H1 (cell line): ENCODE measurements at regions not wholly inside any gene's neighbourhood (a gene's known extent, or its start where the extent isn't known, plus 50 kb on each side); places are given as distances from the start of the nearest gene placed in this dataset.

Experiments
- CTCF ChIA-PET: fragments of 300-600 bp; sonication (Branson Sonifier 250); formaldehyde crosslinking; loops from one replicate; lab custom pipeline; 2021; ENCODE audit not compliant: partially characterized antibody; lab: Charles Lee
- POLR2A ChIA-PET: fragments of 300-600 bp; sonication (Branson Sonifier 250); formaldehyde crosslinking; loops from one replicate; lab custom pipeline; 2021; ENCODE audit warnings: inconsistent platforms; ENCODE audit not compliant: partially characterized antibody; lab: Charles Lee
- DNase-seq, 2 experiments: peaks; one replicate each; pipeline versions ENCODE4 v3.0.0 to v3.0.0-alpha.2; 2010 to 2022; ENCODE audit warnings: low spot score in 2 of 2, low read depth in 1 of 2, mixed read lengths in 1 of 2
- FAIRE-seq: peaks from 2 replicates; lab custom pipeline; 2011; peaks lifted over from hg19 to GRCh38; lab: Jason Lieb, UNC
- H2AFZ ChIP-seq: 2 replicates; pipeline ENCODE4 v1.8.1; 2012; ENCODE audit warnings: low read length, inconsistent platforms
- H2AK5ac ChIP-seq: 2 replicates; pipeline ENCODE4 v1.6.1; 2013; ENCODE audit warnings: low read depth, low read length
- H2BK120ac ChIP-seq: replicated peaks from 2 replicates; pipeline ENCODE3; 2013; ENCODE audit warnings: low read depth, low read length, inconsistent platforms
- H2BK12ac ChIP-seq: 2 replicates; pipeline ENCODE4 v1.6.1; 2013; ENCODE audit warnings: low read depth, low read length
- H2BK15ac ChIP-seq: 2 replicates; pipeline ENCODE4 v1.6.1; 2013; ENCODE audit warnings: low read length
- H2BK20ac ChIP-seq: 2 replicates; pipeline ENCODE4 v1.6.1; 2013; ENCODE audit warnings: low read length
- H2BK5ac ChIP-seq: 2 replicates; pipeline ENCODE4 v1.6.1; 2013; ENCODE audit warnings: low read depth, low read length
- H3K14ac ChIP-seq: 2 replicates; pipeline ENCODE4 v1.6.1; 2013; ENCODE audit warnings: inconsistent platforms; ENCODE audit not compliant: insufficient read length
- H3K18ac ChIP-seq: 2 replicates; pipeline ENCODE4 v1.6.1; 2013; ENCODE audit warnings: low read length; ENCODE audit errors: extremely low read depth
- H3K23ac ChIP-seq: 2 replicates; pipeline ENCODE4 v1.6.1; 2013; ENCODE audit warnings: inconsistent platforms; ENCODE audit not compliant: insufficient read length
- H3K23me2 ChIP-seq: 2 replicates; pipeline ENCODE4 v1.6.1; 2013; ENCODE audit warnings: low read depth, low read length
- H3K27ac ChIP-seq: 2 replicates; pipeline ENCODE4 v1.6.1; 2011; ENCODE audit warnings: low read depth, low read length, inconsistent platforms
- H3K27me3 ChIP-seq, 4 experiments: replicated peaks in 1 of 4; 1 replicate in 1 of 4; 2 replicates in 3 of 4; pipeline versions ENCODE4 v1.6.1 to v1.8.1; 2011 to 2013; ENCODE audit warnings: low read length in 3 of 4, mild to moderate bottlenecking in 3 of 4, inconsistent platforms in 2 of 4, mixed read lengths in 2 of 4, moderate library complexity in 1 of 4; ENCODE audit not compliant: control insufficient read depth in 3 of 4, insufficient read depth in 3 of 4; ENCODE audit errors: extremely low read depth in 1 of 4
- H3K36me3 ChIP-seq, 4 experiments: 2 replicates each; pipeline versions ENCODE4 v1.6.1 to v1.8.1; 2011 to 2013; ENCODE audit warnings: mild to moderate bottlenecking in 4 of 4, low read length in 3 of 4, moderate library complexity in 2 of 4, control low read depth in 1 of 4, inconsistent platforms in 1 of 4; ENCODE audit not compliant: insufficient read depth in 4 of 4, control insufficient read depth in 2 of 4
- H3K4ac ChIP-seq: replicated peaks from 2 replicates; pipeline ENCODE3; 2013; ENCODE audit warnings: low read length, low read depth, mixed read lengths, inconsistent platforms; ENCODE audit not compliant: insufficient read length
- H3K4me1 ChIP-seq, 4 experiments: replicated peaks in 1 of 4; 1 replicate in 1 of 4; 2 replicates in 3 of 4; pipeline versions ENCODE4 v1.6.1 to v1.8.1; 2011 to 2013; ENCODE audit warnings: low read length in 3 of 4, inconsistent platforms in 2 of 4, mixed read lengths in 1 of 4; ENCODE audit not compliant: insufficient read depth in 4 of 4, control insufficient read depth in 3 of 4
- H3K4me2 ChIP-seq, 2 experiments: 2 replicates each; pipeline versions ENCODE4 v1.6.1 to v1.8.1; 2011 to 2013; ENCODE audit warnings: low read depth in 2 of 2, low read length in 2 of 2, control low read depth in 1 of 2, inconsistent platforms in 1 of 2, mild to moderate bottlenecking in 1 of 2; ENCODE audit not compliant: insufficient read depth in 1 of 2
- H3K4me3 ChIP-seq, 4 experiments: fragments of 200-600, 300-600 bp in 1 of 4; sonication (generic), shearing (Covaris generic), sonication (Bioruptor Twin) in 1 of 4; 2 replicates each; pipeline versions ENCODE4 v1.5.1 to v1.8.1; 2011 to 2016; ENCODE audit warnings: low read length in 4 of 4, low read depth in 3 of 4, control low read depth in 2 of 4, inconsistent platforms in 2 of 4, mild to moderate bottlenecking in 2 of 4, mixed read lengths in 1 of 4, moderate library complexity in 1 of 4; ENCODE audit not compliant: insufficient read depth in 2 of 4; ENCODE audit errors: extremely low read depth in 1 of 4
- H3K56ac ChIP-seq: replicated peaks from 2 replicates; pipeline ENCODE3; 2013; ENCODE audit warnings: low read depth, mild to moderate bottlenecking, mixed read lengths, low read length, inconsistent platforms; ENCODE audit not compliant: insufficient read length
- H3K79me1 ChIP-seq: 2 replicates; pipeline ENCODE4 v1.6.1; 2013; ENCODE audit warnings: low read depth, low read length, control low read depth
- H3K79me2 ChIP-seq, 2 experiments: 2 replicates each; pipeline versions ENCODE4 v1.6.1 to v1.8.1; 2012 to 2013; ENCODE audit warnings: low read length in 2 of 2, mild to moderate bottlenecking in 2 of 2, inconsistent platforms in 1 of 2; ENCODE audit not compliant: insufficient read depth in 2 of 2, control insufficient read depth in 1 of 2
- H3K9ac ChIP-seq, 4 experiments: replicated peaks in 1 of 4; 1 replicate in 1 of 4; 2 replicates in 3 of 4; pipeline versions ENCODE4 v1.6.1 to v1.8.1; 2011 to 2013; ENCODE audit warnings: low read depth in 3 of 4, low read length in 3 of 4, control low read depth in 2 of 4, mild to moderate bottlenecking in 2 of 4, moderate library complexity in 2 of 4, inconsistent platforms in 1 of 4; ENCODE audit errors: extremely low read depth in 1 of 4
- H3K9me3 ChIP-seq, 2 experiments: 2 replicates each; pipeline versions ENCODE4 v1.6.1 to v1.8.1; 2012 to 2013; ENCODE audit warnings: mild to moderate bottlenecking in 2 of 2, moderate library complexity in 2 of 2, control low read depth in 1 of 2, inconsistent platforms in 1 of 2, low read depth in 1 of 2, low read length in 1 of 2, mixed read lengths in 1 of 2; ENCODE audit not compliant: insufficient read depth in 2 of 2
- H4K20me1 ChIP-seq, 2 experiments: replicated peaks in 1 of 2; 2 replicates each; pipeline versions ENCODE3 to v1.8.1; 2011 to 2013; ENCODE audit warnings: inconsistent platforms in 2 of 2, low read length in 2 of 2, mild to moderate bottlenecking in 1 of 2; ENCODE audit not compliant: insufficient read depth in 2 of 2, control insufficient read depth in 1 of 2
- H4K5ac ChIP-seq: 2 replicates; pipeline ENCODE4 v1.6.1; 2013; ENCODE audit warnings: low read length, low read depth, mixed read lengths, inconsistent platforms; ENCODE audit not compliant: insufficient read length
- H4K8ac ChIP-seq: 2 replicates; pipeline ENCODE4 v1.8.0; 2013; ENCODE audit warnings: mild to moderate bottlenecking, moderate library complexity, low read length, inconsistent platforms; ENCODE audit not compliant: insufficient read depth; ENCODE audit errors: extremely low read depth
- H4K91ac ChIP-seq: replicated peaks from 2 replicates; pipeline ENCODE3; 2013; ENCODE audit warnings: low read length, mixed read lengths, inconsistent platforms; ENCODE audit not compliant: insufficient read length
- ASH2L ChIP-seq: fragments of 200-600, 300-600 bp; sonication (generic); IDR thresholded peaks from one replicate; pipeline ENCODE4 v1.7.1; 2017; ENCODE audit warnings: low read length
- ATF3 ChIP-seq: IDR thresholded peaks from 2 replicates; pipeline ENCODE4 v1.6.1; 2011; ENCODE audit warnings: low read depth, mild to moderate bottlenecking, low read length; ENCODE audit not compliant: insufficient read depth
- BACH1 ChIP-seq: IDR thresholded peaks from 2 replicates; pipeline ENCODE4 v1.6.1; 2012; ENCODE audit warnings: low read length, improper control_type of control experiment
- BCL11A ChIP-seq, 2 experiments: IDR thresholded peaks; one replicate each; pipeline ENCODE4 v1.6.1; 2011; ENCODE audit warnings: low read depth in 2 of 2, low read length in 2 of 2, mild to moderate bottlenecking in 2 of 2
- FOSL1 ChIP-seq: IDR thresholded peaks from 2 replicates; pipeline ENCODE4 v1.6.1; 2011; ENCODE audit warnings: mild to moderate bottlenecking, low read depth, low read length, moderate library complexity; ENCODE audit not compliant: insufficient read depth
- POLR2A ChIP-seq, 2 experiments: IDR thresholded peaks; 1 replicate in 1 of 2; 2 replicates in 1 of 2; pipeline ENCODE4 v1.6.1; 2011; ENCODE audit warnings: low read depth in 2 of 2, low read length in 2 of 2, mild to moderate bottlenecking in 2 of 2; ENCODE audit errors: control extremely low read depth in 1 of 2
- POU5F1 ChIP-seq: IDR thresholded peaks from 2 replicates; pipeline ENCODE4 v1.6.1; 2011; ENCODE audit warnings: low read depth, mild to moderate bottlenecking, low read length, moderate library complexity
- RBBP5 ChIP-seq: IDR thresholded peaks from 2 replicates; pipeline ENCODE4 v1.7.1; 2012; ENCODE audit warnings: low read depth, mild to moderate bottlenecking, inconsistent platforms, low read length, moderate library complexity, borderline replicate concordance
- RXRA ChIP-seq: IDR thresholded peaks from 2 replicates; pipeline ENCODE4 v1.6.1; 2011; ENCODE audit warnings: low read depth, mild to moderate bottlenecking, low read length, moderate library complexity; ENCODE audit not compliant: insufficient read depth
- SP2 ChIP-seq: IDR thresholded peaks from 2 replicates; pipeline ENCODE4 v1.6.1; 2012; ENCODE audit warnings: mild to moderate bottlenecking, low read length, inconsistent platforms
- TBP ChIP-seq: IDR thresholded peaks from 2 replicates; pipeline ENCODE4 v1.6.1; 2011; ENCODE audit warnings: low read depth, low read length, improper control_type of control experiment
- ZNF274 ChIP-seq: IDR thresholded peaks from 2 replicates; pipeline ENCODE4 v1.7.0; 2012; ENCODE audit warnings: low read length, borderline replicate concordance; ENCODE audit errors: extremely low read depth
- WGBS, 2 experiments: shearing (Covaris generic) in 1 of 2; methylation state at CpG; one replicate each; pipeline versions ENCODE4 v1.1.6 to v1.1.7; 2013 to 2015; ENCODE audit warnings: low lambda C conversion rate in 2 of 2, mixed read lengths in 2 of 2, inconsistent platforms in 1 of 2, low coverage in 1 of 2, missing lambda C conversion rate in 1 of 2; ENCODE audit not compliant: insufficient replicate concordance in 2 of 2, insufficient coverage in 1 of 2, insufficient read length in 1 of 2; ENCODE audit errors: extremely low coverage in 1 of 2, missing lambda C conversion rate in 1 of 2; 5-methylcytosine and 5-hydroxymethylcytosine counted together
- TF ChIP-seq, protein P1 (sequence below): IDR thresholded peaks from 2 replicates; pipeline ENCODE4 v1.6.1; 2012; ENCODE audit warnings: low read length, inconsistent platforms

- Histone ChIP-seq H3K79me1 (no peaks in the 10 kb centered on the region), H2BK12ac (0 out of 2 replicates have a peak overlapping the region, but pooled peaks have one; percentile 68), H3K23me2 (no peaks in the 10 kb centered on the region), H4K91ac (no peak overlapping the region), H4K20me1 (no peaks in the 10 kb centered on the region), H3K36me3 (no peaks in the 10 kb centered on the region), H3K4me3 (no peak overlapping the region), H3K18ac (no peak overlapping the region; the same call in 1 of the 2 replicates), H3K9me3 (peaks cover 0 to 7% of the 10 kb centered on the region in 2 experiments; a peak in 1 of 4 replicates), H4K8ac (no peak overlapping the region), H3K4me2 (0 out of 4 replicates have a peak overlapping the region, but pooled peaks of 1 of the 2 experiments have one; percentile 21), H2BK20ac (no peak overlapping the region), H3K4ac (no peak overlapping the region), H2AK5ac (peak overlapping the region; percentile 33; the same call in 1 of the 2 replicates), H2AFZ (no peak overlapping the region), H3K56ac (no peak overlapping the region), H3K27me3 (no peaks in the 10 kb centered on the region), H3K79me2 (no peaks in the 10 kb centered on the region), H3K4me1 (peaks cover 0 to 4% (median 2%) of the 10 kb centered on the region in 4 experiments; a peak in 1 of 7 replicates), H3K27ac (no peak overlapping the region), H2BK120ac (no peak overlapping the region), H2BK5ac (no peak overlapping the region; the same call in 1 of the 2 replicates), H3K14ac (no peak overlapping the region), H3K23ac (no peak overlapping the region), H4K5ac (no peak overlapping the region), H3K9ac (no peak overlapping the region), H2BK15ac (no peak overlapping the region)
- DNase-seq (no peak), FAIRE-seq (no peak)
- 98% methylated on average over 2 of the region's 2 CpGs; no CpG with 5 or more reads in 1 of the 2 experiments for WGBS, 2 experiments
- ChIA-PET CTCF (no interaction called here), POLR2A (no interaction called here)
- no peak for TF ChIP-seq BCL11A (IDR thresholded peaks at IDR 0.05; ENCODE audit: low read depth in 2 of 2, low read length in 2 of 2)
- TF ChIP-seq BACH1, result no peak
- no peak for TF ChIP-seq TBP
- TF ChIP-seq RBBP5, result no peak
- no peak for TF ChIP-seq ATF3
- no peak for TF ChIP-seq SP2
- TF ChIP-seq, protein P1, sequence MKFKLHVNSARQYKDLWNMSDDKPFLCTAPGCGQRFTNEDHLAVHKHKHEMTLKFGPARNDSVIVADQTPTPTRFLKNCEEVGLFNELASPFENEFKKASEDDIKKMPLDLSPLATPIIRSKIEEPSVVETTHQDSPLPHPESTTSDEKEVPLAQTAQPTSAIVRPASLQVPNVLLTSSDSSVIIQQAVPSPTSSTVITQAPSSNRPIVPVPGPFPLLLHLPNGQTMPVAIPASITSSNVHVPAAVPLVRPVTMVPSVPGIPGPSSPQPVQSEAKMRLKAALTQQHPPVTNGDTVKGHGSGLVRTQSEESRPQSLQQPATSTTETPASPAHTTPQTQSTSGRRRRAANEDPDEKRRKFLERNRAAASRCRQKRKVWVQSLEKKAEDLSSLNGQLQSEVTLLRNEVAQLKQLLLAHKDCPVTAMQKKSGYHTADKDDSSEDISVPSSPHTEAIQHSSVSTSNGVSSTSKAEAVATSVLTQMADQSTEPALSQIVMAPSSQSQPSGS, result no peak
- no peak for TF ChIP-seq FOSL1
- TF ChIP-seq ASH2L, result no peak
- no peak for TF ChIP-seq ZNF274
- TF ChIP-seq POU5F1, result no peak
- no peak for TF ChIP-seq POLR2A (IDR thresholded peaks at IDR 0.05; ENCODE audit: control extremely low read depth in 1 of 2, low read depth in 2 of 2, low read length in 2 of 2)
- no peak for TF ChIP-seq RXRA
Measured at GRCh38 chr1:189921613-189922012, 556.1 kb downstream of the BRINP3 start.
